MM.1S (cell line): ENCODE measurements at regions not wholly inside any gene's neighbourhood (a gene's known extent, or its start where the extent isn't known, plus 50 kb on each side); places are given as distances from the start of the nearest gene placed in this dataset.

Source experiments
- DNase-seq: peaks from one replicate; pipeline ENCODE4 v3.0.0-alpha.2; 2015
- H2AFZ ChIP-seq: fragments of 300-600 bp; sonication (generic); 2 replicates; pipeline ENCODE4 v1.6.0; 2016; ENCODE audit warnings: antibody characterized with exemption, low read length
- H3F3A ChIP-seq: fragments of 300-600 bp; sonication (generic); 2 replicates; pipeline ENCODE4 v1.6.1; 2016; ENCODE audit warnings: mild to moderate bottlenecking, antibody characterized with exemption, low read length, moderate library complexity, mixed read lengths; ENCODE audit not compliant: insufficient read depth
- H3K27ac ChIP-seq: fragments of 300-600 bp; sonication (generic); 2 replicates; pipeline ENCODE4 v1.5.1; 2016; ENCODE audit warnings: mild to moderate bottlenecking, low read length
- H3K27me3 ChIP-seq: fragments of 300-600 bp; sonication (generic); replicated peaks from 2 replicates; pipeline ENCODE4 v1.6.0; 2016; ENCODE audit warnings: low read length; ENCODE audit not compliant: insufficient read depth
- H3K36me3 ChIP-seq: fragments of 300-600 bp; sonication (generic); replicated peaks from 2 replicates; pipeline ENCODE4 v1.6.1; 2016; ENCODE audit warnings: mild to moderate bottlenecking, low read length, mixed read lengths; ENCODE audit not compliant: insufficient read depth
- H3K4me1 ChIP-seq: fragments of 300-600 bp; sonication (generic); 2 replicates; pipeline ENCODE4 v1.6.1; 2016; ENCODE audit warnings: low read length, mixed read lengths
- H3K4me2 ChIP-seq: fragments of 300-600 bp; sonication (generic); 2 replicates; pipeline ENCODE4 v1.6.0; 2016; ENCODE audit warnings: low read depth, low read length
- H3K4me3 ChIP-seq: fragments of 300-600 bp; sonication (generic); 2 replicates; pipeline ENCODE4 v1.5.1; 2016; ENCODE audit warnings: low read length, mixed read lengths
- H3K79me2 ChIP-seq: fragments of 300-600 bp; sonication (generic); 2 replicates; pipeline ENCODE4 v1.6.1; 2016; ENCODE audit warnings: mixed run types, low read length, mixed read lengths
- H3K9ac ChIP-seq: fragments of 300-600 bp; sonication (generic); 2 replicates; pipeline ENCODE4 v1.6.1; 2016; ENCODE audit warnings: low read length, mixed read lengths
- H3K9me2 ChIP-seq: fragments of 300-600 bp; sonication (generic); replicated peaks from 2 replicates; pipeline ENCODE4 v1.6.1; 2016; ENCODE audit warnings: mild to moderate bottlenecking, low read length, mixed read lengths; ENCODE audit not compliant: insufficient read depth
- H3K9me3 ChIP-seq: fragments of 300-600 bp; sonication (generic); replicated peaks from 2 replicates; pipeline ENCODE4 v1.6.1; 2016; ENCODE audit warnings: mild to moderate bottlenecking, low read length, mixed read lengths; ENCODE audit not compliant: insufficient read depth
- H4K20me1 ChIP-seq: fragments of 300-600 bp; sonication (generic); 2 replicates; pipeline ENCODE4 v1.6.1; 2016; ENCODE audit warnings: mild to moderate bottlenecking, low read length, moderate library complexity, mixed read lengths; ENCODE audit not compliant: insufficient read depth
- EZH2 ChIP-seq: fragments of 300-600 bp; sonication (generic); optimal IDR thresholded peaks from 2 replicates; pipeline ENCODE3; 2017; ENCODE audit warnings: low read depth, mild to moderate bottlenecking, antibody characterized with exemption, low read length, mixed read lengths
- EZH2phosphoT487 ChIP-seq: fragments of 300-600 bp; sonication (generic); IDR thresholded peaks from 2 replicates; pipeline ENCODE4 v1.6.1; 2018; ENCODE audit warnings: antibody characterized with exemption, low read length
- TF ChIP-seq, protein P1 (sequence below): fragments of 300-600 bp; sonication (generic); IDR thresholded peaks from 2 replicates; pipeline ENCODE4 v1.5.1; 2016; ENCODE audit warnings: antibody characterized with exemption, low read length, mixed read lengths

DNA sequence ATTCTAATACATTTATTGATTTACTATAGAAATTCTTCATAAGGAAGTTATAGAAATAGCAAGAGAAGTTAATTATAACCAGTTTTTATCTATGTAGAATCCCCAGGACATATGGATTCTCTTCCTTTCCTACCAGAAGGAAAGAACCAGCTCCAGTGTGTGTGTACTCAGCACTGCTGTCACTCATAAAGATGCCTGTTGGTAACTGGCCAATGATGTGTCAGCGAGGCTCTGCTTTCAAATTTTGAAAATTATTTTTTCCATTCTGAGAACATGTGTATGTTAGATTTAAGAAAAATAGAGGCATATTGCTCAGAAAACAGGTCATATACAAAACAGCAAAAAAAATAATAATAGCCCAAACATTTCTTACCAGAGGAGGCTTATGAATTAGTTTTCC is 814.8 kb upstream of the IGFBP7 start:
- Histone ChIP-seq H4K20me1 (no peaks in the 10 kb centered on the region), H3K36me3 (no peaks in the 10 kb centered on the region), H3K4me2 (no peak overlapping the region), H3K9me3 (no peaks in the 10 kb centered on the region), H3K27ac (no peak overlapping the region), H3K4me1 (no peaks in the 10 kb centered on the region), H3K9me2 (no peaks in the 10 kb centered on the region), H3K9ac (no peak overlapping the region), H3K79me2 (no peaks in the 10 kb centered on the region), H2AFZ (no peak overlapping the region), H3K4me3 (no peak overlapping the region), H3K27me3 (no peaks in the 10 kb centered on the region), H3F3A (no peaks in the 10 kb centered on the region)
- TF ChIP-seq, protein P1, sequence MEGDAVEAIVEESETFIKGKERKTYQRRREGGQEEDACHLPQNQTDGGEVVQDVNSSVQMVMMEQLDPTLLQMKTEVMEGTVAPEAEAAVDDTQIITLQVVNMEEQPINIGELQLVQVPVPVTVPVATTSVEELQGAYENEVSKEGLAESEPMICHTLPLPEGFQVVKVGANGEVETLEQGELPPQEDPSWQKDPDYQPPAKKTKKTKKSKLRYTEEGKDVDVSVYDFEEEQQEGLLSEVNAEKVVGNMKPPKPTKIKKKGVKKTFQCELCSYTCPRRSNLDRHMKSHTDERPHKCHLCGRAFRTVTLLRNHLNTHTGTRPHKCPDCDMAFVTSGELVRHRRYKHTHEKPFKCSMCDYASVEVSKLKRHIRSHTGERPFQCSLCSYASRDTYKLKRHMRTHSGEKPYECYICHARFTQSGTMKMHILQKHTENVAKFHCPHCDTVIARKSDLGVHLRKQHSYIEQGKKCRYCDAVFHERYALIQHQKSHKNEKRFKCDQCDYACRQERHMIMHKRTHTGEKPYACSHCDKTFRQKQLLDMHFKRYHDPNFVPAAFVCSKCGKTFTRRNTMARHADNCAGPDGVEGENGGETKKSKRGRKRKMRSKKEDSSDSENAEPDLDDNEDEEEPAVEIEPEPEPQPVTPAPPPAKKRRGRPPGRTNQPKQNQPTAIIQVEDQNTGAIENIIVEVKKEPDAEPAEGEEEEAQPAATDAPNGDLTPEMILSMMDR, result no peak
- TF ChIP-seq EZH2 (no peak), EZH2phosphoT487 (no peak)
- no peak for DNase-seq

DNA sequence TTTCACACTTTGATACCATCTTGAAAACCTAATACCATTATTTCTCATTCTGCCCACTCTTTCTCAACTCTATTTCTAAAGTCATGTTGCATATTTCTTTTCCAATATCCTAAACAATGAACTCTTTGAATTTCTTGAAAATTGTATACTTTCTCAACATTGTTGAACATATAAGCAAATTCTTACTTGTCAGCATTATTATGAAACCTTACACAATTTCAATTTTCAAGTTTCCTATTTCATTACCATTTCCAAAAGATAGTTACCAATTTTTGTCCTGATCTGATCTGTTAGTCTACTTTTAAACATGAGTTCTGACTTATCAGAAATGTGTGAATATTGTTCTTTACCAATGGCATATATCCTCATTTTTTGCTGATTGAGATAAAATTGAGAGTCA is 806.3 kb upstream of the IGFBP7 start:
- no peaks in the 10 kb centered on the region for H3K9me2 ChIP-seq
- no peak overlapping the region for H3K4me2 ChIP-seq
- DNase-seq, result no peak
- H3K27ac ChIP-seq, result no peak overlapping the region
- no peaks in the 10 kb centered on the region for H3K9me3 ChIP-seq
- no peaks in the 10 kb centered on the region for H3K36me3 ChIP-seq
- no peaks in the 10 kb centered on the region for H4K20me1 ChIP-seq
- H3K27me3 ChIP-seq, result no peaks in the 10 kb centered on the region
- no peak overlapping the region for H2AFZ ChIP-seq
- H3K4me1 ChIP-seq, result no peaks in the 10 kb centered on the region
- no peaks in the 10 kb centered on the region for H3F3A ChIP-seq
- no peak overlapping the region for H3K4me3 ChIP-seq
- H3K79me2 ChIP-seq, result no peaks in the 10 kb centered on the region
- no peak for TF ChIP-seq EZH2
- no peak for TF ChIP-seq EZH2phosphoT487
- TF ChIP-seq, protein P1, result no peak
- H3K9ac ChIP-seq, result no peak overlapping the region

DNA sequence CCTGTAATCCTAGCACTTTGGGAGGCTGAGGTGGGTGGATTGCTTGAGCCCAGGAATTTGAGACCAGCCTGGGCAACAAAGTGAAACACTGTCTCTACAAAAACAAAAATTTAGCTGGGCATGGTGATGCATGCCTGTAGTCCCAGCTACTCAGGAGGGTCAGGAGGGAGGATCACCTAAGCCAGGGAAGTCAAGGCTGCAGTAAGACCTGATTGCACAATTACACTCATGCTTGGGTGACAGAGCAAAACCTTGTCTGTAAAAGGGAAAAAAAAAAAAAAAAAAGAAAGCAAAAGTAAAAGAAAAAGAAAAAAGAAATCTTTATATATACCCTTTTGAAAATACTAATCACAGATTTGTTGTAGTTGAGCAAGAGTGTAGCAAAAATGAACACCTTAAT is 801.0 kb upstream of the IGFBP7 start:
- H3K27ac ChIP-seq, result no peak overlapping the region
- H3K4me3 ChIP-seq, result no peak overlapping the region
- DNase-seq, result no peak
- no peaks in the 10 kb centered on the region for H4K20me1 ChIP-seq
- H3K4me2 ChIP-seq, result no peak overlapping the region
- no peaks in the 10 kb centered on the region for H3K79me2 ChIP-seq
- no peaks in the 10 kb centered on the region for H3K9me3 ChIP-seq
- no peaks in the 10 kb centered on the region for H3K36me3 ChIP-seq
- no peak for TF ChIP-seq EZH2
- TF ChIP-seq EZH2phosphoT487, result no peak
- TF ChIP-seq, protein P1, result no peak
- no peak overlapping the region for H3K9ac ChIP-seq
- H3K4me1 ChIP-seq, result no peaks in the 10 kb centered on the region
- no peak overlapping the region for H2AFZ ChIP-seq
- no peaks in the 10 kb centered on the region for H3K27me3 ChIP-seq
- no peaks in the 10 kb centered on the region for H3F3A ChIP-seq
- H3K9me2 ChIP-seq, result no peaks in the 10 kb centered on the region
